ENCODE measurements at regions not wholly inside any gene's neighbourhood (a gene's known extent, or its start where the extent isn't known, plus 50 kb on each side); places are given as distances from the start of the nearest gene placed in this dataset.

DNA sequence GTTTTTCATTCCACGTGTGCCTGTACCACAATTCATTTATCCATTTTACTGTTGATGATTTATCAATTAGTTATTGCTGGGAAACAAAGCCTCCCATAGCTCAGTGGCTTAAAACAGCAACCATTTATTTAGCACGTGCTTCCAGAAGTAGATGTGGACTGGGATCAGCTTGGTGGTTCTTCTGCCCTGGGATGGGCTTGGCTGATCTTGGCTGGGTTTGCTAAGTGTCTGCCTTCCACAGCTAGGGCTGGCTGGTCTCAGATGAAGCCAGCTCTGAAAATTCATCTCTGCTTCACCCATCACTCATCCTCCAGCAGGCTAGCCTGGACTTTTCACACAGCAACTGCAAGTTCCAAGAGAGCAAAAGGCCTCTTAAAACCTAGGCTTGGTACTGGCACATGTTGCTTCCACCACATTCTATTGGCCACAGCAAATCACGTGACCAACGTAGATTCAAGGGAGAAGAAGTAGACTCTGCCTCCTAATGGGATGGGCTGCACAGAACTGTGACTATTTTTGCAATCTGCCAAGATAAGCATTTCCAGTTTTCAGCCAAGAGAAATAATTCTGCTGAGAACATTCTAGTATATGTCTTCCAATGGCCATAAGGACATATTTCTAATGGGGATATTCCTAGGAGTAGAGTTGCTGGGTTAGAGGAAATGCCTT, 124.9 kb downstream of the MN1 start:
- TF ChIP-seq CTCF (IDR thresholded peaks at IDR 0.05; ENCODE audit: insufficient read depth, missing control alignments), result no peak
- no peak for FAIRE-seq

DNA sequence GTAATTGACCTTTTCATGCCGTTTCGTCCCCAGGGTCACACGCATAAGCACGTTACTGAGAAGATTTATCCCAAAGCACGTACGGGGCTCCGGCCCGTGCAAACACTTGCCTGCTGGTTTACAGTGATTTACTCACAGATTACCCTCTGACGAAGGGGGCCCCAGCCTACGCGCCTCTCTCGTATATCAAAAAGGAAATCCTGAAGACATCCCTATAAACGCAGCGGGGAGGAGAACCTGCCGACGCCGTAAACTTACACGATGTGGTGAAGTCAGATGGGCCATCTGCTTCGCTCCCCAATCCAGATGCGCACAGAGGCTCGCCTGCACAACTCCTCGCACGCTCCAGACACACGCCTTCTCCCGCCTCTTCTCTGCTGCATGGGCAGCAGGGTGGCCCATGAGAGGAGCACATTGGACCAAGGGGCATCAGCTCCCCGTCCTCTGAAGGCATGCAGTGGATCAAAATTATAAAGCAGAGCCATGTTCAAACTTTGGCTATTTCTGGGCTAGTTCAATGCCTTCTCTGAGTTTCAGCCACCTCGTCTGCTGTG, 123.6 kb downstream of the MN1 start:
- no peak for DNase-seq (ENCODE audit: insufficient read length, low spot score)
- FAIRE-seq, result no peak
- TF ChIP-seq CTCF (IDR thresholded peaks at IDR 0.05; ENCODE audit: insufficient read depth, missing control alignments), result no peak

More for the DNA sequence above, 124.9 kb downstream of the MN1 start:
- DNase-seq (ENCODE audit: insufficient read length, low spot score), result no peak

- no peak for DNase-seq (ENCODE audit: insufficient read length, low spot score)
- FAIRE-seq, result no peak
- no peak for TF ChIP-seq CTCF (IDR thresholded peaks at IDR 0.05; ENCODE audit: insufficient read depth, missing control alignments)
These were observed 122.4 kb downstream of the MN1 start for GRCh38 chr22:27679176-27679575.

DNA sequence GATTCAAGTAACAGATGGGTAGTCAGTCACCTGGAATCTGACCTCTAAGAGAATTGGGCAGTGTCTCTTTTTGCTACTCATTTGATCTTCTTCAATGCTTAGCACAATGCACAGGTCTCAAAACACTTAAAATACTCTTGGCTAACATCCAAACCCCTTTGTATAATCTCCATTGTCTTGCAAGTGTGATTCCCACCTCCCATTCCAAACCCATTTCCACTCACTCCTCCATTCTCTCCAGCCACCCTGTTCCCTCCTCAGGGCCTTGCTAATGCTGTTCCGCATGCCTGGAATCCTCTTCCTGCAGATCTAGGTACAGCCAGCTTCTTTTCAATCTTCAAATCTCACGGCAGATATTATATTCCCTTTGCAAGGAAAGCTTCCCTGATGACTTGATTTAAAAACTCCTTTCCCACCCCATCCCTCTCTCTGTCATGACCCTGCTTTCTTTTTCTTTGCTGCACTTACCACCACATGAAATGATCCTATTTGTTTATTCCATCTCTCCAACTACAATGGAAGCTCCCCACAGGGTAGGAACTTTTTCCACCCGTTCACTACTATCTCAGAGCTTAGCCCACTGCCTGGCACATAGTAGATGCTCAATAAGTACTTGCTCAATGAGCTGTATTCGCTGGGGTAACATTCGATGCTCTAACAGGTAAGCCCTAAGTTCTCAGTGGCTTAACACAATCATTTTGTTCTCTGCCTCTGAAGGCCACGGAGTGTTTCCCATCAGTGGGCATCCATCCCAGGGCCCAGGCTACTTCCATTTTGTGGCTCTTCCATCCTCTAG, 121.7 kb downstream of the MN1 start:
- no peak for FAIRE-seq

GRCh38 chr22:27680636-27681035, 120.9 kb downstream of the MN1 start:
- FAIRE-seq (no peak), DNase-seq (ENCODE audit: insufficient read length, low spot score) (no peak)
- TF ChIP-seq CTCF (IDR thresholded peaks at IDR 0.05; ENCODE audit: insufficient read depth, missing control alignments), result no peak

More for the DNA sequence above, 121.7 kb downstream of the MN1 start:
- DNase-seq (ENCODE audit: insufficient read length, low spot score), result no peak
- TF ChIP-seq CTCF (IDR thresholded peaks at IDR 0.05; ENCODE audit: insufficient read depth, missing control alignments), result no peak

- no peak for DNase-seq (ENCODE audit: insufficient read length, low spot score)
- no peak for FAIRE-seq
- no peak for TF ChIP-seq CTCF (IDR thresholded peaks at IDR 0.05; ENCODE audit: insufficient read depth, missing control alignments)
These were observed 120.5 kb downstream of the MN1 start for GRCh38 chr22:27681037-27681436.

- DNase-seq (ENCODE audit: insufficient read length, low spot score) (no peak), FAIRE-seq (no peak)
- TF ChIP-seq CTCF (IDR thresholded peaks at IDR 0.05; ENCODE audit: insufficient read depth, missing control alignments), result peak; percentile 6
These were observed 119.1 kb downstream of the MN1 start for GRCh38 chr22:27682437-27682836.

Measured in D721Med (cell line).